ENCODE measurements at regions not wholly inside any gene's neighbourhood (a gene's known extent, or its start where the extent isn't known, plus 50 kb on each side); places are given as distances from the start of the nearest gene placed in this dataset.

DNA sequence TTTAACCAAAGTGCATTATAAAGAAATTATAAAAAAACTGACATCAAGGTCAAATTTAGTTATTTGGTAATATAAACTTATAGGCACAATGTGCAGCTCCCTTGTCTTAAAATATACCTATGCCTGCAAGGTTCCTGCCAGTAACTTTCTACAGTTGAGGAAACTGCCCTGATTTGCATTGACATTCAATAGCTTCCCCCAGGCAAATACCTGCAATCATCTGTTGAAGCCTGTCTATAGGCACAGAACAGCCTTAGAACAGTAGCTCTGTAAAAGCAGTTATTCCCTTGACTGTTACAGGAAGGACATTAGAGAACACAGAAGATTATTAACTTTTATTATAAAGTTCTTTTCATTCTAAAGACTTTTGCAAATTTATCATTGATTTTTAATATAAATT, 1239.5 kb downstream of the PCDH9 start:
- CTCF ChIA-PET, result no interaction called here
- H3K27me3 Mint-ChIP-seq, result no peaks in the 10 kb centered on the region
- DNase-seq, result no peak
- H3K4me1 Mint-ChIP-seq, result no peaks in the 10 kb centered on the region
- H3K27ac Mint-ChIP-seq, result no peak overlapping the region
- H3K9me3 Mint-ChIP-seq, result no peaks in the 10 kb centered on the region
- no peaks in the 10 kb centered on the region for H3K36me3 Mint-ChIP-seq
- no peak overlapping the region for H3K4me3 Mint-ChIP-seq

DNA sequence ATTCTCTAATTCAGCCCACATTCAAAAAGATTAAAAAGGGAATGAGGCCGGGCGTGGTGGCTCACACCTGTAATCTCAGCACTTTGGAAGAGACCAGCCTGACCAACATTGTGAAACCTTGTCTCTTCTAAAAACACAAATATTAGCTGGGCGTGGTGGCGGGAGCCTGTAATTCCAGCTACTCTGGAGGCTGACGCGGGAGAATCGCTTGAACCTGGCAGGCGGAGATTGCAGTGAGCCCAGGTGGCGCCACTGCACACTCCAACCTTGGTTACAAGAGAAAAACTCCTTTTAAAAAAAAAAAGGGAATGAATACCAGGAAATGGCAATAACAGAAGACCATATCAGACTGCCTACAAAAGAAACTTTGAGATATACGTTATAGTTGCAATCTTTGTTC, 1244.5 kb downstream of the PCDH9 start:
- H3K36me3 Mint-ChIP-seq, result no peaks in the 10 kb centered on the region
- H3K27me3 Mint-ChIP-seq, result no peaks in the 10 kb centered on the region
- no peak overlapping the region for H3K4me3 Mint-ChIP-seq
- DNase-seq, result no peak
- H3K27ac Mint-ChIP-seq, result no peak overlapping the region
- no peaks in the 10 kb centered on the region for H3K4me1 Mint-ChIP-seq
- no peaks in the 10 kb centered on the region for H3K9me3 Mint-ChIP-seq
- CTCF ChIA-PET, result no interaction called here

DNA sequence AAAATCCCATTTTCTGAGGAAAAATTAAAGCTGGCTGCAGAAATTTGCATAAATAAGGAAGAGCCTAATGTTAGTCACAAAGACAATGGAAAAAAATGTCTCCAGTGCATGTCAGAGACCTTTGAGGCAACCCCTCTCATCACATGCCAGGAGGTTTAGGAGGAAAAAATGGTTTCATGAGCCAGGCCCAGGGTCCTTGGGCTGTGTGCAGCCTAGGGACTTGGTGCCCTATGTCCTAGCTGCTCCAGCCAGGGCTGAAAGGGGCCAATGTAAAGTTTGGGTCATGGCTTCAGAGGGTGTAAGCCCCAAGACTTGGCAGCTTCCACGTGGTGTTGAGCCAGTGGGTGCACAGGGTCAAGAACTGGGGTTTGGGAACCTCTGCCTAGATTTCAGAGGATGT, 1252.6 kb downstream of the PCDH9 start:
- no peak overlapping the region for H3K27ac Mint-ChIP-seq
- no peaks in the 10 kb centered on the region for H3K27me3 Mint-ChIP-seq
- H3K4me3 Mint-ChIP-seq, result no peak overlapping the region
- no peaks in the 10 kb centered on the region for H3K36me3 Mint-ChIP-seq
- no peaks in the 10 kb centered on the region for H3K4me1 Mint-ChIP-seq
- CTCF ChIA-PET, result no interaction called here
- no peak for DNase-seq
- H3K9me3 Mint-ChIP-seq, result peaks cover 13% of the 10 kb centered on the region

DNA sequence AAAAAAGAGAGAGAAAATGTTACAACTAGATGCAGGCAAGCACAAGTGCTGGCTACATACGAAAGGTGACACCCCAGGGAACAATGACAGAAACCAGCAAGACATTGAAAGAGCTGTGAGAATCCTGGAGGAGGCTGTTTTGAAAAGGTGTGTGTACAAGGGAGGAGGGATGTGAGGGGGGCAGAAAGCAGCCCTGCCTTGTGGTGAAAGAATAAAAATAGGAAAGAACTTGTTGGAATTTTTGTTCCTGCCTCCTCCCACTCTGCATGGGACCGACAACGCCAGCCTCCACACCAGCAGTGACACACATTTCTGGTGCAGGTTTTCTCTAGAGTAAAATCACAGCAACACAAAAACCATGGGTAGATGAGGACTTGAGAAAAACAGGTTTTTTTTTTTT, 1258.6 kb downstream of the PCDH9 start:
- CTCF ChIA-PET, result no interaction called here
- Mint-ChIP-seq H3K4me1 (no peaks in the 10 kb centered on the region), H3K36me3 (no peaks in the 10 kb centered on the region), H3K4me3 (no peak overlapping the region), H3K9me3 (peaks cover 5% of the 10 kb centered on the region), H3K27me3 (no peaks in the 10 kb centered on the region), H3K27ac (no peak overlapping the region)
- DNase-seq, result no peak

DNA sequence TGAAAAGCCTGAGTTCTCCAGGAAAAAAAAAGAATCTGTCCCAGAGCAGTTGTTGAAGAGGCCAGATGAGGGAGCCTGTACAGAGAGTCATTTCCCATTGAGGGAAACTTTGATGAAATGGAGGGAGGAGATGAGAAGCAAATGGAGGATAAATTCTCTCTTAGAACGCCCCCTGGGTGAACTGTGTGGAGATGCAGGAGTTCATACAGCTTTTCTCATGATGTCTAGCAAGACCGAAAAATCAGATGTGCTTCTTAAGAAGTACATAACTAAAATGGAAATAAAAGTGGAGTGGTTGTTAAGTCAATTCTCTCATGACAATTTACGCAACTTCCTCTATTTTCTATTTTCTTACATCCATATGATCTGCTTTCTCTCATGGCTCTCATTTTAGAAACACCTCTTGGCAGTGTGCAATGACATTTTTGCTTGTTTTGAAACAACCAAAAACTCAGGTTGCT, 1263.1 kb downstream of the PCDH9 start:
- Mint-ChIP-seq H3K4me3 (no peak overlapping the region), H3K36me3 (no peaks in the 10 kb centered on the region), H3K27me3 (no peaks in the 10 kb centered on the region), H3K27ac (no peak overlapping the region), H3K4me1 (no peaks in the 10 kb centered on the region), H3K9me3 (peaks cover 4% of the 10 kb centered on the region)
- CTCF ChIA-PET, result no interaction called here
- DNase-seq, result no peak

DNA sequence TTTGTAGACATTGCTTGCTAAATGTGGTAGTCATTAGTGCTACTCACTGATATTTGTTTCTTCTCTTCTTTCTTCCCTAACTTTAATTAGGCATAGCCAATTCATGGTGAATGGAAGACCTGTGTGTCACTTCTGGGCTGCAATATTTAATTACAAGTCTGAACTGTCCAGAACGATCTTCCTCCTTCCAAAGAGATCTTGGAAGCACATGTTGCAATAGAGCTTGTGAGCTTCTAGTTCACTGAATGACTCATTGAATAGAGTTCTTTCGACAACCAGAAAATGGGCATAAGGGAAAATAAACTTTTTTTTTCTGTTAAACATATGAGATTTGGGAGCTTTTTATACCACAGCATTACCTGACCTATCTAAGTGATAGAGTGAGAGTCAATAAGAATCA, 1264.6 kb downstream of the PCDH9 start:
- H3K27ac Mint-ChIP-seq, result no peak overlapping the region
- CTCF ChIA-PET, result no interaction called here
- H3K4me1 Mint-ChIP-seq, result no peaks in the 10 kb centered on the region
- no peaks in the 10 kb centered on the region for H3K36me3 Mint-ChIP-seq
- no peak overlapping the region for H3K4me3 Mint-ChIP-seq
- H3K27me3 Mint-ChIP-seq, result no peaks in the 10 kb centered on the region
- DNase-seq, result no peak
- H3K9me3 Mint-ChIP-seq, result peaks cover 4% of the 10 kb centered on the region

DNA sequence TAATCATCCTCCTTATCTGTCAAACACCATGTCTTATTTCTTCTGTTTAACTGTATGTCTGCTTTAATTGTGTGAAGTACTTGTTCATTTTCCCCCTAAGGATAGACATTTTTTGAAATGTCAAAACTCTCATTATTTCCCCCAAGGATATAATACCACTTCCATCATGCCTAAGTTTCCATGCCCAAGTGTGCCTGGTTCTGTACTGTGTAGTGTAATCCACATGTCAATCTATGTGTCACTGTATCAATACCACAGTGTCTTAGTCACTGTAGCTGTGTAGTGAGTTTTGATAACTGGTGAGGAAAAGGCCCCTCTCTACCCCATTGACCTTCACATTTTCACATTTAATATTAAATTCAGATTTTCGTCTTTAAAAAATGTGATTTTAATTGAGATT, 1265.5 kb downstream of the PCDH9 start:
- Mint-ChIP-seq H3K27me3 (no peaks in the 10 kb centered on the region), H3K27ac (no peak overlapping the region), H3K4me3 (no peak overlapping the region), H3K4me1 (no peaks in the 10 kb centered on the region), H3K36me3 (no peaks in the 10 kb centered on the region), H3K9me3 (peaks cover 4% of the 10 kb centered on the region)
- DNase-seq, result no peak
- CTCF ChIA-PET, result no interaction called here

DNA sequence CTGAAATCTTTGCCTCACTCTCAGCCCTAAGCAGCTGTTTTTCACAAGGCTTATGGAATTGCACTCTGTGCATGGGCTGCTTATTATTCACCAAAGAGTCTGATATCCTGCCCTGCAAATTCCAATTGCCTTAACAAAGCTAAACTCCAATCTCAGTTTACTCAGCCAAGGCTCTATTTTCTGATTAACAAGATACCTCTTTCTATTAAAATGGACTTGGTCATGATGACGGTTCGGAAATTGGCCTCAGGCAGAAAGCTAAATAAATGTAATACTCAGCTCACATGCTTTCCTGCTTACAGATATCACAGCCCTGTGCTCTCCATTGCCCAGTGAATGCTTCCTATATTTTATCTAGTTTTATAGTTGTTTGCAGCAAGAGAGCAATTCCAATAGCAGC, 1270.8 kb downstream of the PCDH9 start:
- H3K27me3 Mint-ChIP-seq, result no peaks in the 10 kb centered on the region
- CTCF ChIA-PET, result no interaction called here
- DNase-seq, result no peak
- no peak overlapping the region for H3K4me3 Mint-ChIP-seq
- no peak overlapping the region for H3K27ac Mint-ChIP-seq
- H3K9me3 Mint-ChIP-seq, result peaks cover 9% of the 10 kb centered on the region
- H3K4me1 Mint-ChIP-seq, result no peaks in the 10 kb centered on the region
- H3K36me3 Mint-ChIP-seq, result no peaks in the 10 kb centered on the region

DNA sequence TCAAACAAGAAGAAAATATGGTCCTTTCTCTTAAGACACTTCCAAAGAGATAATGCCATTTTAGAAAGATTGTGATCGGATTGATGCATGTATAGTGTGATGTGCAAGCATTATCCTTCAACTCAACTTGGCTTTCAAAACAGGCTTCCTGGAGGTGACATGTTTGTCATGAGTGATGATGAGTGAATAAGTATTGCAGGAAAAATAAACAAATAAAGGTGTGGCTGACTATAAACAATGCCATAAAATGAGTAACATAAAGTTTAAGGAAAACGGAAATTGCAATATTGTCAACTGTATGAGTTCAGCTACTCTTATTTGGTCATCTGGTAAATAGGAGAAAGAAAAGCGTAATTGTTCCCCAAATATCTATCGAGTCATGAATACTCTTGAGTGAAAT, 1283.7 kb downstream of the PCDH9 start:
- DNase-seq, result no peak
- Mint-ChIP-seq H3K27ac (no peak overlapping the region), H3K4me1 (no peaks in the 10 kb centered on the region), H3K9me3 (no peaks in the 10 kb centered on the region), H3K27me3 (no peaks in the 10 kb centered on the region), H3K36me3 (no peaks in the 10 kb centered on the region), H3K4me3 (no peak overlapping the region)
- CTCF ChIA-PET, result no interaction called here

DNA sequence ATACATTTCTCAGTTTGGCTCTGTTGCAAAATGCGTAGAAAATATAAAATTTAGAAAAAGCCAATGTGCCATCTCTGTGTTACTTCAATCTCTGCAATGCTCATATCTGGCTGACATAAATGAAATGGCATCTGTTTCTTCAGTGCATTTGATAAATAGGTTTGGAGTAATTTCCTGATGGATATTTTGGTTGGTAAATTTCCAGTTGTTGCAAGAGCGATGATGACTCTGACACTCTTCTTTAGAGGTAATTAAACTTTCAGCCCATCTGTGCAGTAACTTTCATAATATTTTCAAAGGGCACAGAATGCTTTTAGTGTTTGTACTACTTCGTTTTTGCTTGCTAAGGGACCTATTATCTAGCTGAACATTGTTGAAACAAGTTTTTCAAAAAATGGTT, 1286.4 kb downstream of the PCDH9 start:
- no peak overlapping the region for H3K4me3 Mint-ChIP-seq
- H3K27me3 Mint-ChIP-seq, result no peaks in the 10 kb centered on the region
- no peak for DNase-seq
- H3K36me3 Mint-ChIP-seq, result no peaks in the 10 kb centered on the region
- CTCF ChIA-PET, result no interaction called here
- H3K4me1 Mint-ChIP-seq, result no peaks in the 10 kb centered on the region
- H3K27ac Mint-ChIP-seq, result no peak overlapping the region
- no peaks in the 10 kb centered on the region for H3K9me3 Mint-ChIP-seq

DNA sequence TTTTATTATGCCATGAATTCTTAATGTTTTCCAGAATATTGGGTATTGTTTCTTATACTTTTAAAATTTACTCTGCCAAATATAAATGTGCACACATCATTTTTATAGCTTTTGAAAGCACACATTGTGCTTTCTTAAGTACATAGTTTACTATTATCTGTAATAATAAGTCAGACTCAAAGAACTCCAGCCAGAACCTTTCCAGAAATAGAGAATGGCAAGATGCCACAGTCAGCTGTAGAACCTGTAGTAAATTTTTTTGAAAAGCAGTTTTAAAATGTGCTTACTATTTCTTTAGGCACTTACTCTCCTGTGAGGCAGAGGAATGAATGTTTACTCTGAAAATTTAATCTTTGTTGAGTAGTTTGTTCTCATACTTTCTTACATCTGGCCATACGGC, 1287.1 kb downstream of the PCDH9 start:
- Mint-ChIP-seq H3K4me1 (no peaks in the 10 kb centered on the region), H3K36me3 (no peaks in the 10 kb centered on the region), H3K9me3 (no peaks in the 10 kb centered on the region), H3K27me3 (no peaks in the 10 kb centered on the region), H3K27ac (no peak overlapping the region), H3K4me3 (no peak overlapping the region)
- CTCF ChIA-PET, result no interaction called here
- no peak for DNase-seq

DNA sequence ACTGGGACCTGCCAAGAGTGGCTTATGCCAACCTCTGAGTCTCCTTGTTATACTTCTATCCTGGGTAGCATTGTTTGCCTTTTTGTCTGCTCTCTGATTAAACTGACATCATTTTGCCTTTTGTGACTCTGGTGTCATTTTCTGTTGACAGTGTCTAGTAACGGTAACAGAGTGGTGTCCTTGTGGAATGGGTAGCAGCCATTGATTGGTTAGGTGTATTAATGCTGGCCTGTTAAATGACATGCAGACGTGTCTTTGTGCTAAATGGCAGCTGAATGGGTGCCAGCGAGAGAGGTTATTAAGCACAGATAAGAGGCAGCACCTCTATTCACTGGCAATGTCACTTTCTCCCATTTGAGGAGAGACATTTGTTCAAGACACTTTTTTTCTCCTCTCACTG, 1289.4 kb downstream of the PCDH9 start:
- no peaks in the 10 kb centered on the region for H3K4me1 Mint-ChIP-seq
- CTCF ChIA-PET, result no interaction called here
- H3K27ac Mint-ChIP-seq, result no peak overlapping the region
- no peaks in the 10 kb centered on the region for H3K36me3 Mint-ChIP-seq
- H3K27me3 Mint-ChIP-seq, result no peaks in the 10 kb centered on the region
- H3K4me3 Mint-ChIP-seq, result no peak overlapping the region
- DNase-seq, result no peak
- H3K9me3 Mint-ChIP-seq, result no peaks in the 10 kb centered on the region

DNA sequence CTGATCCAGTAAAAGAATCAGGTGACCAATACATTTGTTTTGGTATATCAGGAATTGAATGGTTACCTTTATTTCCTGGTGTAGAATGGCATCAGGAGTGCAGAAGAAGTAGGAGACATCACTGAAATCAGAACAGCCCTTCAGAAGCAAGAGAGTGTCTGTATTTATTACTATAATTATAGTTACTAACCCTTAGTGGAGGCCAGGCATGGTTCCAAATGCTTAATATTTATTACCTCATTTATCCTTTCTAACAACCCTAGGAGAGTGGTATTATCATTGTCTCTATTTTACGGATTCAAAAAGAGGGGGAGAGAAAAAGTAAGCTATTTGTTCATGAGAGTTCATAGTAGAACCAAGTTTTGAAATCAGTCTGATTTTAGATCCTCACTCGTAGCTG, 1292.9 kb downstream of the PCDH9 start:
- H3K27ac Mint-ChIP-seq, result no peak overlapping the region
- DNase-seq, result no peak
- no peaks in the 10 kb centered on the region for H3K4me1 Mint-ChIP-seq
- no peak overlapping the region for H3K4me3 Mint-ChIP-seq
- no peaks in the 10 kb centered on the region for H3K9me3 Mint-ChIP-seq
- no peaks in the 10 kb centered on the region for H3K36me3 Mint-ChIP-seq
- H3K27me3 Mint-ChIP-seq, result no peaks in the 10 kb centered on the region
- CTCF ChIA-PET, result no interaction called here

DNA sequence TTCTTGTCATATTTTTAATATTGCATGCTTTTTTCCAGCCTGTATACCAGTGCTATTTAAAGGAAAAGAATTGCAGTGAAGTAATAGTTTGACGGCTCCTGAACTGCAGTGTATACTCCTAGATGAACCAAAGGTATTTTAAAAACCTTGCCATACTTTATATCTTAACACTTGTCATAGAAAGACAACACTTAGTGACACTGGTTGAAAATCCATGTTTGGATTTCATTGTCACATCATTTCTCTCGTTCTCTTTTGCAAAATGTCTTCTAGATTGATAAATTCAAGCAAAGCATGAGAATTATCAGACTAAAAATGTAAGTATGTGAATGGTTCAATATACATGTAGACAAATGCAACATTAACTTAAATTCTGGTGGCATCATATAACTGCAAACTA, 1293.9 kb downstream of the PCDH9 start:
- H3K27ac Mint-ChIP-seq, result no peak overlapping the region
- H3K27me3 Mint-ChIP-seq, result no peaks in the 10 kb centered on the region
- H3K4me3 Mint-ChIP-seq, result no peak overlapping the region
- CTCF ChIA-PET, result no interaction called here
- DNase-seq, result no peak
- no peaks in the 10 kb centered on the region for H3K9me3 Mint-ChIP-seq
- H3K36me3 Mint-ChIP-seq, result no peaks in the 10 kb centered on the region
- no peaks in the 10 kb centered on the region for H3K4me1 Mint-ChIP-seq

DNA sequence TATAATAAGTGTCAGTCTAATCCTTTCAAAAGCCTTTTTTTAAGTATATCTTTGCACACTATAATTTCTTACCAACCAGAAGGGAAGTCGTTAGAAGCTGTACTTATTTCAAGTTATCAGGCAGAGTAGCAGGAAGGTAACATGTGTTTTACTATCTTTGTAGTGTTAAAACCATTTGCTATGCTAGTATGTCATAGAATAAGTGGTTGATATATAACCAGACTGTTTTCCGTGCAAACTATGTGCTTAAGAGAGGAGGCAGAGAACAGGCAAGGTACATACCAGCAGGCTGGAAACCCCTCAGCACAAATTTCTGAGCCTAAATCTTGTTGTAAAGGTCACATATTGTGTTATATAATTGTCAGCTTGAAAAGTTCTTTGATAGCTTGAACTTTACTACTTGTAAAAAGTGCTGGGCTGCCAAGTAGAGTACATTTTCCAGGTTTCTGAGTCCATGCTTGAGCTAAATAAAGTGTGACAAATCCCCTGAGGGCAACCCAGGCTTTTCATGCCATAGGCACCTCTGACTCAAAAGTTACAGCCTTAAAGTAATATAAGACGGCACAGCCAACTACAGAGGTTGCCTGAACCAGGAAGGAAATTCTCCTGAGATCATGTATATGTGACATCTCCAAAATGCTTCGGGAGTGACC, 1297.4 kb downstream of the PCDH9 start:
- H3K27me3 Mint-ChIP-seq, result no peaks in the 10 kb centered on the region
- no peaks in the 10 kb centered on the region for H3K4me1 Mint-ChIP-seq
- no peaks in the 10 kb centered on the region for H3K9me3 Mint-ChIP-seq
- H3K36me3 Mint-ChIP-seq, result no peaks in the 10 kb centered on the region
- H3K27ac Mint-ChIP-seq, result no peak overlapping the region
- no peak for DNase-seq
- CTCF ChIA-PET, result no interaction called here
- no peak overlapping the region for H3K4me3 Mint-ChIP-seq

DNA sequence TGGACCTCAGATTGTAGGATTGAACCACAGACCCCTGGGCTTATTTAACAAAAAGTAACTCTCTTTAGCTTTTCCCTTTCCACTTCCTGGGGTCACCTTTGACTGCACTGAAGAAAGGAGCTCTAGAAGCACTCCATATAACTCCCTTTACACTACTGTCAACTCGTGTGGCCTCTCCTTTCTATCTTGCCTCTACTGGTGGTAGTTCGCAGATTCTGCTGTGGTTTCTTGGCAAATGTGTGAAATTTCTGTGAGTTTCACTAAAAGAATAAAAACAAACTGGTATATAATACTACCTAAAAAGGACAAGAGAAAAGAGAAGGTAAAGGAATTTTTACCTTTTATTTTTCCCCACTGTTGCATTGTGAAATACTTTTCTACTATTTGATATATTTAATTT, 1298.1 kb downstream of the PCDH9 start:
- Mint-ChIP-seq H3K27ac (no peak overlapping the region), H3K27me3 (no peaks in the 10 kb centered on the region)
- CTCF ChIA-PET, result no interaction called here

More for the DNA sequence above, 1298.1 kb downstream of the PCDH9 start:
- no peak for DNase-seq
- Mint-ChIP-seq H3K36me3 (no peaks in the 10 kb centered on the region), H3K4me3 (no peak overlapping the region), H3K4me1 (no peaks in the 10 kb centered on the region), H3K9me3 (no peaks in the 10 kb centered on the region)

Data from activated naive CD4-positive, alpha-beta T cell treated with anti-CD3 and anti-CD28 coated beads, Interleukin-2, amount 10 ng/mL, durations not matched to agents 7 days and 5 days (primary cell).